HG03064 (cell line): ENCODE measurements at regions not wholly inside any gene's neighbourhood (a gene's known extent, or its start where the extent isn't known, plus 50 kb on each side); places are given as distances from the start of the nearest gene placed in this dataset.
"Not testable (repeated sequence)": the region's sequence is repeated elsewhere in the genome, so short reads cannot be mapped to it uniquely, and the experiment has no call there.

ENCODE experiments used
- ATAC-seq: cut with Tn5 transposase; IDR thresholded peaks from one replicate; pipeline ENCODE4 v1.9.1; 2021; ENCODE audit warnings: low read depth; ENCODE audit not compliant: unreplicated experiment

DNA sequence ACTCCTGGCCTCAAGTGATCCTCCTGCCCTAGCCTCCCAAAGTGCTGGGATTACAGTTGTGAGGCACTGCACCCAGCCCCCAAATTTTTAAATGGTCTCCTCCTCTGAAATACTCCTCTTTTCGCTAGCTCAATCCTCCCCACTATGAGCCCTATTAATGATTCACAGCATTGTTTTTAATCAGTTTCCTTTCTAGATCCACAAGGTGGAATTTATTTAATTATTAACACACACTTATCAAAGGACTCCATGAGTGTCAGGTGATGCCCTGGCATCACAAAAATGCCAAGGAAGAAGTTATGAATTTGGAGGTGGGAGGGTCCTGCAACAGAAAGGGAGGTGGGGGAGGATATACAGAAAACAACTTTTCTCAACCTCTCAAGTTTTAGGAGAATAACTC, 806.5 kb downstream of the PRELID2 start:
- no peak for ATAC-seq

GRCh38 chr5:145027286-145027685, 807.9 kb downstream of the PRELID2 start:
- no peak for ATAC-seq

GRCh38 chr5:145025775-145026174, 809.4 kb downstream of the PRELID2 start:
- ATAC-seq, result no peak

DNA sequence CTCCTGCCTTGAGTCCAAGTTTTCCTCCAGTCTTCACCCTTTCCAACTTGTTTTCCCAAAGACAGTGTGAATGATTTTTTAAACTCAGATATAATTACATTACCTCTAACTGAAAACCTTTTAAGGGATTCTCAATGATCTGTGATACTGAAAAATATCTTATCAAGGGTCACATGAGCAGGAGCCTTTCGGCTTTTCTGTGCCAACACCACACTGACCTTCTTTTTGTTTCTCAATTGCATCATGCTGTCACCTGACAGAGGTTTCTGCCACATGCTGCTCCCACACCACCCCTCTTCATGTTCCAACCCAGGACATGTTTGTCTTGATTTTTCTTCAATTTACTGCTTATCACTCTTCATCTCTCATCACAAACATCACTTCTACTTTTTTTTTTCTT, 820.0 kb downstream of the PRELID2 start:
- no peak for ATAC-seq

- ATAC-seq, result no peak
Observed at GRCh38 chr5:145014109-145014508, 821.0 kb downstream of the PRELID2 start.

GRCh38 chr5:145010834-145011233, 824.3 kb downstream of the PRELID2 start:
- no peak for ATAC-seq

DNA sequence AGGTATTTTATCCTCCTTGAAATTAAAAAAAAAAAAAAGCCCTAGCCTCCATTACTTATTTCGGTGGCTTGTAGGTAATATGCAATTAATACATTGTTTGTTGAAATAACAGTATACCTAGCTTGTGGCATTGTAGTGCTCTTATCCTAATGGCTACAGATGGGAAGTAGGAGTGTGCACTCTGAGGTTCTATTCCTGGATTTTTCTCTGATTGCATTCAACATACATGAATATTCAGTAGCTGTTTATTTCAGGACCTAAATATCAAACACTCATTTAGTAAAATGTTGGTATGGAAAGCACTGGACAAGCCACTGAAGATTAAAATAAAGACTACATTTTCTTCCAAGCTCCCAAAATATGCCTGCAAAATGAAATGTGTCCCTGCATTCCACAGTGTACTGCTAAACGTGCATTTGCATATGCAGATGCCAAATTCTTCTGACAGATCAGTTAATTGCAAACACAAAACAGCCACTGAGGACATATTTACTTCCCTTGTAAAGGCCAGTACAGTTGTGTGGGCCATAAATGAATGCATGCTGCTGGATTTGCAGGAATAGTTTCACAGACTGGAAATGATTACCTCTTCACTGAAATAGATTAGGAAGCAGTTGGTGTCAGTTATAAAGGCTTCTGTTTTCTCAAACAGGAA, 826.1 kb downstream of the PRELID2 start:
- no peak for ATAC-seq

DNA sequence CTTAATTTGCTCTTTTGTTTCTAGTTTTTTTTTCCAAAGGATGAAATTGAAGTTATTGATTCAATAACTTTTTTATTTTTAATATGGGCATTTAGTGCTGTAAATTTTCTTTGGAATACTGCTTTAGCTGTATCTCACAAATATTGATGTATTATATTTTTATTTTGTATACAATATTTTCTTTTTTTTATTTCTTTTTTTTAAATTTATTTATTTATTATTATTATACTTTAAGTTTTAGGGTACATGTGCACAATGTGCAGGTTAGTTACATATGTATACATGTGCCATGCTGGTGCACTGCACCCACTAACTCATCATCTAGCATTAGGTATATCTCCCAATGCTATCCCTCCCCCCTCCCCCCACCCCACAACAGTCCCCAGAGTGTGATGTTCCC, 823.7 kb downstream of the KCTD16 start:
- not testable (repeated sequence) for ATAC-seq

DNA sequence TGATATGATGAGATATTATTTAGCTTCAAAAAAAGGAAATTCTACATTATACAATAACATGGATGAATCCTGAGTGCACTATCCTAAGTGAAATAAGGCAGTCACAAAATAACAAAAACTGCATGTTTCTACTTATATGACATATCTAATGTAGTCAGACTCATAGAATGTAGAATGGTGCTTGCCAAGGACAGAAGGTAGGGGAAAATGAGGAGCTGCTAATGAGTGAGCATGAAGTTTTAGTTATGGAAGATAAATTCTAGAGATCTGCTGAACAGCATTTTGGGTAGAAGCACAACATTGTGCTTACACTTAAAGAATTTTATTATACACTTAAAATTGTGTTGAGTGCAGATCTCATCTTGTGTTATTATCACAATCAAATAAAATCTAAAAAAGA, 812.4 kb downstream of the KCTD16 start:
- ATAC-seq, result no peak

DNA sequence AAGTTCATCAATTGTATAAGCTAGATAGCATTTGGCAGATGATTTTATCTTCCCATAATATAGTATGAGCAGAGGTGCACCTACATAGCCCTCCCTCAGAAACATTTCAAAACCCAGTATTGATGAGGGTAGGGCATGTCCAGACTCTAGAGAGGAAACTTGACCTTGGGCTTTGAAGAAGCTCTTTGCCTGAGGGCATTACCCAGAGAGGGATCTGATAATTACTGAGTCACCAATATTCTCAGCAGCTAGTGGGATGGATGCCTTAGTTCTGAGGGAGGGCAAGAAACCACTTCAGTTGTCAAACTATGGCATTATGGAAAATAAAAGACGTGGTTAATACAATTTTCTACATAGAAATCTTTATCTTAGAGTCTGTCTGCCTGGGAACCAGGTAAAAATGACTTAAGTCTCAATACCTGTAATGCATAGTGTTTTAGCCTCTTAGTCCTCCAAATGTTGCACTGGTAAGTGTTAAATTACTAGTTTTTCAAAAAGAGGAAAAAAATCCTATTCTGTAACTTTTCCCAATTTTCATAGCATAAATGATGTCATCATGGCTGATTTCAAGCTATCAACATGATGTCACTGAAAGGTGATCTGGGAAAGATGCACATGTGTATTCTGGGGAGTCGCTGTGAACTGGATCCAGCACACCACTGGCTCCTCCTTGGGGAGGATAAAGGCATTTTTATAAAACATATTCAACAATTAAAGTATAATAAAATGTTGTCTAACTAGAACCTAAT, 809.0 kb downstream of the KCTD16 start:
- ATAC-seq, result no peak

- no peak for ATAC-seq
Observed at GRCh38 chr5:144972317-144972716, 801.6 kb downstream of the KCTD16 start.

GRCh38 chr5:144971108-144971850, 800.6 kb downstream of the KCTD16 start:
- no peak for ATAC-seq

GRCh38 chr5:144960296-144960695, 789.6 kb downstream of the KCTD16 start:
- ATAC-seq, result no peak

GRCh38 chr5:144958002-144958401, 787.3 kb downstream of the KCTD16 start:
- no peak for ATAC-seq

GRCh38 chr5:144950996-144951395, 780.3 kb downstream of the KCTD16 start:
- ATAC-seq, result no peak

DNA sequence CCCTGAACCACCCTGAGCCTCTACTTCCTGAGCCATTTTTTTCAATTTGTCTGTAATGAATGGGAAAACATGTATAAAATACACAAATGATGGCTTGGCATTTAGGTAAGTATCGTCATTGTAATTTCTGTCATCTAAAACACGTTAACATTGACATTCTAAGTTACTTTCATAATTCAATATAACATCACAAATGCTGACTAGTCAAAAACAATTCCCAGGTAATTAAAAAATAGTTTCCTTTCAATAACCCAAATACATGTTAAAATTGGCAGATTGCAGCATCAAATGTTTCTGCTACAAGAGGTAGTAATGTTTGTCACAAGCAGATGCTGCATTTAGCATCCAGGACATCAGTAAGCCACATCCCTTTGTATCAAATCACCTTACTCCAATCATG, 776.4 kb downstream of the KCTD16 start:
- ATAC-seq, result no peak

DNA sequence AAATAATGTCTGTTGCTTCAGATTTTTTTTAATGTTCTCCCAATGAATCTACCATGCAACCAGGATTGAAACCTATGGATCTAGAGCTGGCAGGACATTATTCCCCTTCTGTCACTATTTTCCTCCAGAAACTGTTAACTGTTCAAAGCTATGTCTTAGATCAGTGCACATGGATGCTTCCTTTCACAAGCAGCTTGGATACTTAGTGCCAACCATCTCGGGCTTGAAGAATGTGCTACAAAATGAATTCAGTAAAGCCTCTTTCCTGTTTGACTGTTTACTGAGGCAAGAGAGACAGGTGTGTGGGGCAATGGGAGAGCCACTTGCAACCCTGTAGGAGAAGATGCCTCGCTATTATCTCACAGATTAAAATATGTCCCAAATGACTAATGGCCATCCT, 774.8 kb downstream of the KCTD16 start:
- ATAC-seq, result no peak

DNA sequence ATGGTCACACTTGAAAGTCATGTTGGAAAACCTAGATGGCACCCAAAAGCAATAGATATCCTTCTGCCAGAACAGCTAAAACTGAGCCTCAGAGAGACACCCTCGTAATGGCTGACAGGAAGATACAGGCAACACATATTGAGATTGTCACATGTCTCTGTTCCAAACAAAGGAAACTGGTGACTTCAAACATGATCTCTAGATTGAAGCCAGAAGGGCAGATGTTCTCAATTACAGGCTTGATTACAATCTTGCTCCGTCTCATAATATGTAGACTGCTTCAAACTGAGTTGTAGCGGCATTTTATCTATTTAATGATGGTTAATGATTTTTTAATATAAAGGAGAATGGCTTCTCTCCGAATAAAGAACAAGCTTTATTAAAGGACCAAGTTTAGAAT, 774.3 kb downstream of the KCTD16 start:
- ATAC-seq, result no peak

GRCh38 chr5:144941004-144941403, 770.3 kb downstream of the KCTD16 start:
- no peak for ATAC-seq

- ATAC-seq, result no peak
Observed at GRCh38 chr5:144918371-144918770, 747.7 kb downstream of the KCTD16 start.

GRCh38 chr5:144915452-144915851, 744.8 kb downstream of the KCTD16 start:
- no peak for ATAC-seq

- ATAC-seq, result no peak
Observed at GRCh38 chr5:144913661-144914060, 743.0 kb downstream of the KCTD16 start.
